ENCODE measurements at regions not wholly inside any gene's neighbourhood (a gene's known extent, or its start where the extent isn't known, plus 50 kb on each side); places are given as distances from the start of the nearest gene placed in this dataset.

DNA sequence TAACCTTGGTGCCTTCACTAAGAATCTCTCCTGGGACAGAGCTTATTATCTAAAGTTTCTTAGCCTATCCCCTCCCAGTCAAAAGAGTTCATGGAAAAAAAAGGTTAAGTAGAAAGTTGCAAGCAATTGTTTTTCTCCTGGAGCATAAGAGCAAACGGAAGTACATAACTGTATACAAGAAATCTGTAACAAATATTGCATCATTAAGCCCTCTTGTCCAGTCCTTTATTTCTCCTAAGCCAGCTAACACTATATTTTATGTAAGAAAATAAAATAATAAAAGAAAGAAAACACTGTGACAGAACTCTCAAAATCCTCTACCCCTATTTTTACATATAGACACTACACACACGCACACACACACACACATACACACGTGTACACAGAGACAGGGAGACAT lies 255.3 kb downstream of the NAF1 start:
- no peak overlapping the region for H3K27ac ChIP-seq (ENCODE audit: low read depth, low read length)
- H3K27me3 ChIP-seq (ENCODE audit: control insufficient read depth in 1 of 2, insufficient read depth in 2 of 2, low read length in 2 of 2) = no peaks in the 10 kb centered on the region
- peaks cover 0 to 4% of the 10 kb centered on the region in 2 donors for H3K9me3 ChIP-seq (ENCODE audit: control insufficient read depth in 1 of 2, low read length in 2 of 2)
- H3K4me3 ChIP-seq (ENCODE audit: low read depth in 1 of 2, low read length in 2 of 2) = no peak overlapping the region
- H3K36me3 ChIP-seq (ENCODE audit: control insufficient read depth in 1 of 2, insufficient read depth in 2 of 2, low read length in 2 of 2) = no peaks in the 10 kb centered on the region
- no peak overlapping the region for H3K9ac ChIP-seq (ENCODE audit: low read depth in 1 of 2, low read length in 2 of 2)
- no peaks in the 10 kb centered on the region for H3K4me1 ChIP-seq (ENCODE audit: control insufficient read depth in 1 of 2, insufficient read depth in 2 of 2, low read length in 2 of 2)

DNA sequence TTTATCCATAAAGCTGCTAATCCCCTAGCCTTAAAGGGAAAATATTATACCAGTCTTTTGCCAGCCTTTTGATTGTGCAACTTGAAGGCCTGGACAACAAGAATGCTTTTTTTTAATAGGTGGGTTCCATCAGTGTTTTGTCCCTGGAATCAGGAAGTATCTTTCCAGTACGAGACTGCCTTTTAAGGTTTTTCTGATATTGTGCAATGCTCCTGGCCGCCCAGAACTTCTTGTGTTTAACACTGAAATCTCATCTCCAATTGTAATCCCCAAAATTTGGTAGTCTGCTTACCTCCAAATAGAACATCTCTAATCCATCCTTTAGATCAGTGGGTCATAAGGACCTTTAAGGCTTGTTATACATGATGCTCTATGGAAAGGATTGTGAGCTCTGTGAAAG lies 256.7 kb downstream of the NAF1 start:
- H3K4me1 ChIP-seq (ENCODE audit: control insufficient read depth in 1 of 2, insufficient read depth in 2 of 2, low read length in 2 of 2) = no peaks in the 10 kb centered on the region
- no peaks in the 10 kb centered on the region for H3K27me3 ChIP-seq (ENCODE audit: control insufficient read depth in 1 of 2, insufficient read depth in 2 of 2, low read length in 2 of 2)
- no peak overlapping the region for H3K27ac ChIP-seq (ENCODE audit: low read depth, low read length)
- no peak overlapping the region for H3K4me3 ChIP-seq (ENCODE audit: low read depth in 1 of 2, low read length in 2 of 2)
- H3K36me3 ChIP-seq (ENCODE audit: control insufficient read depth in 1 of 2, insufficient read depth in 2 of 2, low read length in 2 of 2) = no peaks in the 10 kb centered on the region
- H3K9ac ChIP-seq (ENCODE audit: low read depth in 1 of 2, low read length in 2 of 2) = no peak overlapping the region
- H3K9me3 ChIP-seq (ENCODE audit: control insufficient read depth in 1 of 2, low read length in 2 of 2) = peaks cover 0 to 2% of the 10 kb centered on the region in 2 donors

DNA sequence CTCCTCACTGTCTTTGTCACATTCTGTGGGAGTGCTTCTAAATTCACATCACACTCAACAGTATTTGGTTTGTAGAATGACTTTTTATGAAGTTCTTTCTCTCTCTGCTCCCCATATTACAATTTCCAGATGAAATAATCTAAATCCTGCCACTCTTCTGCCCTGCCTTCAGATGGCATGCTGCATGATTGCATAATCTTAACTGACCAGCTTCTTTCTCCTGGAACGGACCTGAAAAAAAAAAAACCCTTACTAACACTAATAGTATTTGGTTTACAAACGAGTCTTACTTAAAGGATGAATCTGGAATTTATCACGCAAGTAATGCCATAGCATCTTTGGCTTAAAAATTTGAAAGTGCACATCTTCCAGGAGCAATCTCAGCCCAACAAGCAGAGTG lies 272.3 kb downstream of the NAF1 start:
- no peaks in the 10 kb centered on the region for H3K27me3 ChIP-seq (ENCODE audit: control insufficient read depth in 1 of 2, insufficient read depth in 2 of 2, low read length in 2 of 2)
- H3K9ac ChIP-seq (ENCODE audit: low read depth in 1 of 2, low read length in 2 of 2) = no peak overlapping the region
- no peaks in the 10 kb centered on the region for H3K9me3 ChIP-seq (ENCODE audit: control insufficient read depth in 1 of 2, low read length in 2 of 2)
- no peaks in the 10 kb centered on the region for H3K36me3 ChIP-seq (ENCODE audit: control insufficient read depth in 1 of 2, insufficient read depth in 2 of 2, low read length in 2 of 2)
- H3K27ac ChIP-seq (ENCODE audit: low read depth, low read length) = no peak overlapping the region
- H3K4me1 ChIP-seq (ENCODE audit: control insufficient read depth in 1 of 2, insufficient read depth in 2 of 2, low read length in 2 of 2) = no peaks in the 10 kb centered on the region
- no peak overlapping the region for H3K4me3 ChIP-seq (ENCODE audit: low read depth in 1 of 2, low read length in 2 of 2)

DNA sequence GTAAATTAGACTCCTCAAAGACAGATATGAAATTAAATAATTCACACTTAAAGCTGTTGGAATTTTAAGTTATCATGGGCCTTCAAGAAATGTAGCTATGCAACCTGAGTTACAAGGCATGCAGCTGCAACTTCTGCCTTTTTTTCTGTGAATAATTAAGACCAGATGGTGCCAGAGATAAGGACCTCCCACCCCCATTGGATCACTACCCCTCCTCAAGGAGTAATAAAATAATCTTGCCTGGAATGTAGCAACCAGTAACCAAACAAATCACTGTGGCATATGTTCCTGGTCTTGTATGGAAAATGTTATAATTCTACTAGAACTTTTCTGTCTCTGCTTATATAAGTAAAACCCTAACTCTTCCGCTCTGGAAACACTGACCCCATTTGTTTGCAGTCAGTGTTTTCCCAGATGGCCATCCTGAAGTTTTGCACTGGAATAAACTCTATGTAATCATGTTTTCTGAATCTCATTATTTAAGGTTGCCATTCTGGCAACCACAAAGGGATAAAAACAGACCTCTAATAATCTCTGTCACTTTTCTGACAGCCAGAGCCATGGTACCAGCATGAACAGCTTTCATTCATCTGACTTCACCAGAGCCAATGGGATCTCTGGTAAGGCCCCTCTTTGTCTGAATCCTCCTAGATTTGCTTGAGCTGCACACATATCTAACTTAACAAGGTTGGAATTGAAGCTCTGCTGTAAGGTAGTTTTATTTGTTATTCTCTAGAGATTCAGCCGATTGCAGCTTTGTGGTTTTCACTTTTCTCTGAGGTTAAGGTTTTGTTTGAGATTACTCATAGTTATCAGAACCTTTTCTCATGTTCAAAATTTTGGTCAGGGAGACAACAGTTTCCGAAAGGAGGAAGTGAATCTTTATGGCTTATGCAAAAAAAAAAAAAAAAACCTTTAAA lies 274.6 kb downstream of the NAF1 start:
- no peak overlapping the region for H3K9ac ChIP-seq (ENCODE audit: low read depth in 1 of 2, low read length in 2 of 2)
- no peak overlapping the region for H3K27ac ChIP-seq (ENCODE audit: low read depth, low read length)
- no peaks in the 10 kb centered on the region for H3K27me3 ChIP-seq (ENCODE audit: control insufficient read depth in 1 of 2, insufficient read depth in 2 of 2, low read length in 2 of 2)
- H3K36me3 ChIP-seq (ENCODE audit: control insufficient read depth in 1 of 2, insufficient read depth in 2 of 2, low read length in 2 of 2) = no peaks in the 10 kb centered on the region
- H3K9me3 ChIP-seq (ENCODE audit: control insufficient read depth in 1 of 2, low read length in 2 of 2) = no peaks in the 10 kb centered on the region
- no peak overlapping the region for H3K4me3 ChIP-seq (ENCODE audit: low read depth in 1 of 2, low read length in 2 of 2)
- H3K4me1 ChIP-seq (ENCODE audit: control insufficient read depth in 1 of 2, insufficient read depth in 2 of 2, low read length in 2 of 2) = no peaks in the 10 kb centered on the region

DNA sequence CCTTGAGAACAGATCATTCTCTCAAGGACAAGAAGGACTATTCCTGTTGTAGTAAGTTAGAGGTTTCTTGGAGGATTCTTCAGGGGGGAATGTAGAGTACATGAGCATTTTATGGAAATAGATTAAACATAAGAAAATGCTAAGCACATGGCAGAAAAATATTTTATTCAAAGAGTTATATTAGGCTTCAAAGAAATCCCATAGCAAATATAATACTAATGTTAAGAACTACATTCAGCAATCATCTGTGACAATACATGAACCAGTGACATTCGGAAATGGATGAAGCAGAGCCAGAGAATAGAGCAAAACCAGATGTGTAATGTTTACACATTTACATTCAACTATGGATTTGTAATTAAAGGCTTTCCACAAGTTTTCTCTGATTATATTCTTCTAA lies 288.6 kb downstream of the NAF1 start:
- H3K27ac ChIP-seq (ENCODE audit: low read depth, low read length) = no peak overlapping the region
- no peak overlapping the region for H3K4me3 ChIP-seq (ENCODE audit: low read depth in 1 of 2, low read length in 2 of 2)
- H3K36me3 ChIP-seq (ENCODE audit: control insufficient read depth in 1 of 2, insufficient read depth in 2 of 2, low read length in 2 of 2) = no peaks in the 10 kb centered on the region
- H3K27me3 ChIP-seq (ENCODE audit: control insufficient read depth in 1 of 2, insufficient read depth in 2 of 2, low read length in 2 of 2) = no peaks in the 10 kb centered on the region
- peaks cover 0 to 3% of the 10 kb centered on the region in 2 donors for H3K9me3 ChIP-seq (ENCODE audit: control insufficient read depth in 1 of 2, low read length in 2 of 2)
- no peaks in the 10 kb centered on the region for H3K4me1 ChIP-seq (ENCODE audit: control insufficient read depth in 1 of 2, insufficient read depth in 2 of 2, low read length in 2 of 2)
- no peak overlapping the region for H3K9ac ChIP-seq (ENCODE audit: low read depth in 1 of 2, low read length in 2 of 2)

DNA sequence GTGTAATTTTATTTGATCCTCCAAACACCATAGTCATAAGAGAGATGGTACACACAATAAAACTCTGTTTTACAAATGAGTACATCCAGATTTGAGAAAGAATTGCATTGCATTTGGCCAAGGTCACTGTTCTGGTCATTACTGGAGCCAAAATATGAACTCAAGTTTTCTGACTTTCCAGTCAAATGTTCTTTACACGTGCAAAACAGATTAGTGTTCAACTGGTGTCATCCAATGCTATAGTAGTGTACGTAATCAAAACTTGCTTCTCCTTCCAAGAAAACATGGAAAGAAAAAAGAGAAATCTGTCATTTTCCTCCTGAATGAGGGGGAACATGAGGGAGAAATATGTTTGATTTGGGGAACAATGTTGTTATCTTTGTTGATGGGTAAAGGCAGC lies 291.9 kb downstream of the NAF1 start:
- Histone ChIP-seq H3K4me1 (ENCODE audit: control insufficient read depth in 1 of 2, insufficient read depth in 2 of 2, low read length in 2 of 2) (no peaks in the 10 kb centered on the region), H3K36me3 (ENCODE audit: control insufficient read depth in 1 of 2, insufficient read depth in 2 of 2, low read length in 2 of 2) (no peaks in the 10 kb centered on the region), H3K27ac (ENCODE audit: low read depth, low read length) (no peak overlapping the region), H3K27me3 (ENCODE audit: control insufficient read depth in 1 of 2, insufficient read depth in 2 of 2, low read length in 2 of 2) (no peaks in the 10 kb centered on the region), H3K9ac (ENCODE audit: low read depth in 1 of 2, low read length in 2 of 2) (no peak overlapping the region), H3K9me3 (ENCODE audit: control insufficient read depth in 1 of 2, low read length in 2 of 2) (peaks cover 0 to 3% of the 10 kb centered on the region in 2 donors), H3K4me3 (ENCODE audit: low read depth in 1 of 2, low read length in 2 of 2) (no peak overlapping the region)

DNA sequence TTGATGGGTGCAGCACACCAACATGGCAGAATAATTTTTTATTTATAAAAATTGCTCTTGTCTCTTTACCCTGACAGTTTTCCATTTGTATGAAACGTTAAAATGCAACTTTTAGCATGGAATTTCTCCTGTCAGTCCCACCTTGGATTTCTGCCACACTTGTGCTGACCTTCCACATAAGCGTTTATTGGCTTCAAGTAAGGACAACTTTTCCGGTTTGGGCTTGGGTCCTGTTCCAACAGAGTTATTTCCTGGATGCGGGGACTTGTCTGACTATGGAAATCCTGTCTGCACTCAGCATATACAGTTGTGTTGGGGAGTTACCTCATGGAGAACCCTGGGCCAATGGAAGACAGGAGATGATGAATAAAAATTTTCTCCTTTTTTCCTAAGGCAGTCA lies 294.7 kb downstream of the NAF1 start:
- Histone ChIP-seq H3K27me3 (ENCODE audit: control insufficient read depth in 1 of 2, insufficient read depth in 2 of 2, low read length in 2 of 2) (no peaks in the 10 kb centered on the region), H3K4me3 (ENCODE audit: low read depth in 1 of 2, low read length in 2 of 2) (no peak overlapping the region), H3K4me1 (ENCODE audit: control insufficient read depth in 1 of 2, insufficient read depth in 2 of 2, low read length in 2 of 2) (no peaks in the 10 kb centered on the region), H3K36me3 (ENCODE audit: control insufficient read depth in 1 of 2, insufficient read depth in 2 of 2, low read length in 2 of 2) (no peaks in the 10 kb centered on the region), H3K9ac (ENCODE audit: low read depth in 1 of 2, low read length in 2 of 2) (no peak overlapping the region), H3K9me3 (ENCODE audit: control insufficient read depth in 1 of 2, low read length in 2 of 2) (peaks cover 0 to 3% of the 10 kb centered on the region in 2 donors), H3K27ac (ENCODE audit: low read depth, low read length) (no peak overlapping the region)

DNA sequence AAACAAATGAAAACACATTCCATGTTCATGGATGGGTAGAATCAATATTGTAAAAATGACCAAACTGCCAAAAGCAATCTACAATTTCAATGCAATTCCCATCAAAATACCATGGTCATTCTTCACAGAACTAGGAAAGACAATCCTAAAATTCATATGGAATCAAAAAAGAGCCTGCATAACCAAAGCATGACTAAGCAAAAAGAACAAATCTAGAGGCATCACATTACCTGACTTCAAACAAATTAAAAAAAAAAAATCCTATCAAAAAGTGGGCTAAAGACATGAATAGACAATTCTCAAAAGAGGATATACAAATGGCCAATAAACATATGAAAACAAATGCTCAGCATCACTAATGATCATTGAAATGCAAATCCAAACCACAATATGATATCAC lies 297.5 kb downstream of the NAF1 start:
- Histone ChIP-seq H3K27me3 (ENCODE audit: control insufficient read depth in 1 of 2, insufficient read depth in 2 of 2, low read length in 2 of 2) (no peaks in the 10 kb centered on the region), H3K36me3 (ENCODE audit: control insufficient read depth in 1 of 2, insufficient read depth in 2 of 2, low read length in 2 of 2) (no peaks in the 10 kb centered on the region), H3K9me3 (ENCODE audit: control insufficient read depth in 1 of 2, low read length in 2 of 2) (peaks cover 0 to 3% of the 10 kb centered on the region in 2 donors), H3K4me1 (ENCODE audit: control insufficient read depth in 1 of 2, insufficient read depth in 2 of 2, low read length in 2 of 2) (no peaks in the 10 kb centered on the region), H3K4me3 (ENCODE audit: low read depth in 1 of 2, low read length in 2 of 2) (no peak overlapping the region), H3K9ac (ENCODE audit: low read depth in 1 of 2, low read length in 2 of 2) (no peak overlapping the region), H3K27ac (ENCODE audit: low read depth, low read length) (no peak overlapping the region)

DNA sequence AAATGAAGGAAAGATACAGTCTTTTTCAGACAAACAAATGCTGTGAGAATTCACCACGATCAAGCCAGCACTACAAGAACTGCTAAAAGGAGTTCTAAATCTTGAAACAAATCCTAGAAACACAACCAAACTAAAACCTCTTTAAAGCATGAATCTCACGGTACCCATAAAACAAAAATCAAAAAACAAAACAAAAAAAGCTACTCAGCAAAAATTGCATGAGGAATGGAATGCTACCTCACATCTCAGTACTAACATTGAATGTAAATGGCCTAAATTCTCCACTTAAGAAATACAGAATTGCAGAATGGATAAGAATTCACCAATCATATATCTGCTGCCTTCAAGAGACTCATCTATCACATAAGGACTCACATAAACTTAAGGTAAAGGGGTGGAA lies 300.1 kb downstream of the NAF1 start:
- Histone ChIP-seq H3K4me3 (ENCODE audit: low read depth in 1 of 2, low read length in 2 of 2) (no peak overlapping the region), H3K27ac (ENCODE audit: low read depth, low read length) (no peak overlapping the region), H3K4me1 (ENCODE audit: control insufficient read depth in 1 of 2, insufficient read depth in 2 of 2, low read length in 2 of 2) (no peaks in the 10 kb centered on the region), H3K9me3 (ENCODE audit: control insufficient read depth in 1 of 2, low read length in 2 of 2) (no peaks in the 10 kb centered on the region), H3K36me3 (ENCODE audit: control insufficient read depth in 1 of 2, insufficient read depth in 2 of 2, low read length in 2 of 2) (no peaks in the 10 kb centered on the region), H3K9ac (ENCODE audit: low read depth in 1 of 2, low read length in 2 of 2) (no peak overlapping the region), H3K27me3 (ENCODE audit: control insufficient read depth in 1 of 2, insufficient read depth in 2 of 2, low read length in 2 of 2) (no peaks in the 10 kb centered on the region)

DNA sequence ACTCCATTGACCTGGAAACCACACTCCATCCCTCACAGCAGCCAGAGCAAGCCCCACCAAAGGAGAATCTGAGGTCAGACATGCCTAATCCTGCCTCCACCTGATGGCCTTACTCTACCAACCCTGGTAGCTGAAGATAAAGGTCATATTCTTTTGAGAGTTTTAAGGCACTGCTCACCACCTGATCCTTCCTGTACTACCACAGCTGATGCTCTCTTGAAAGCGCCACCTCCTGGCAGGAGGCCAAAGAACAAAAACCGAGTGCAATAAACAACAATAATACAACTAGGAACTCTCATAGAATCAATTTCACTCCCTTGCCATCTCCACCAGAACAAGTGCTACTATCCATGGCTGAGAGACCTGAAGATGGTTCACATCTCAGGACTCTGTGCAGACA lies 301.6 kb downstream of the NAF1 start:
- Histone ChIP-seq H3K4me1 (ENCODE audit: control insufficient read depth in 1 of 2, insufficient read depth in 2 of 2, low read length in 2 of 2) (no peaks in the 10 kb centered on the region), H3K36me3 (ENCODE audit: control insufficient read depth in 1 of 2, insufficient read depth in 2 of 2, low read length in 2 of 2) (no peaks in the 10 kb centered on the region), H3K9ac (ENCODE audit: low read depth in 1 of 2, low read length in 2 of 2) (no peak overlapping the region), H3K27me3 (ENCODE audit: control insufficient read depth in 1 of 2, insufficient read depth in 2 of 2, low read length in 2 of 2) (no peaks in the 10 kb centered on the region), H3K9me3 (ENCODE audit: control insufficient read depth in 1 of 2, low read length in 2 of 2) (no peaks in the 10 kb centered on the region), H3K27ac (ENCODE audit: low read depth, low read length) (no peak overlapping the region), H3K4me3 (ENCODE audit: low read depth in 1 of 2, low read length in 2 of 2) (no peak overlapping the region)
